ENCODE measurements at regions not wholly inside any gene's neighbourhood (a gene's known extent, or its start where the extent isn't known, plus 50 kb on each side); places are given as distances from the start of the nearest gene placed in this dataset.

DNA sequence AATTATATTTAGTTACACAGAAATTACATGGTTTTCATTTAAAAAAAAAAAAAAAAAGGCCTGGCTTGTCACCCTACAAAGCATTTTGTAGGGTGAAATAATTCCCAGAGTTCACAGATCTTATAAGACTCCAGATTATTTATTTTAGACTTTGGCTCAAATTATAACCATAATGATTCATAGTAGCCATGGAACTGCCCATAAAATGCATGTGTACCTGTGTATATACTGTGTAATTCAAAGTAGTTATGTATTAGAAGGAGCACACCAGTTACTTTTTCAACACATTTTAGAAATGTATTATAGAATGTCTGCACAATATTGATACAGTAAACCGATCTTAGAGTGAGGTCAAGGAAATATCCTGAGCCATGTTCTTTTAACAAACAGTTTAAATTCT, 975.6 kb downstream of the GBE1 start:
- H3K9ac ChIP-seq (ENCODE audit: low read depth, low read length), result no peak overlapping the region
- no peaks in the 10 kb centered on the region for H3K4me1 ChIP-seq (ENCODE audit: insufficient read depth, low read length)
- H3K36me3 ChIP-seq (ENCODE audit: insufficient read depth, low read length), result no peaks in the 10 kb centered on the region
- no peak overlapping the region for H3K27ac ChIP-seq (ENCODE audit: low read depth, low read length)
- no peaks in the 10 kb centered on the region for H3K9me3 ChIP-seq (ENCODE audit: insufficient read depth, low read depth, low read length)
- H3K4me3 ChIP-seq (ENCODE audit: low read length), result no peak overlapping the region
- no CpG with 5 or more reads among the region's 1 CpG for WGBS
- H3K27me3 ChIP-seq (ENCODE audit: insufficient read depth, low read length), result no peaks in the 10 kb centered on the region

DNA sequence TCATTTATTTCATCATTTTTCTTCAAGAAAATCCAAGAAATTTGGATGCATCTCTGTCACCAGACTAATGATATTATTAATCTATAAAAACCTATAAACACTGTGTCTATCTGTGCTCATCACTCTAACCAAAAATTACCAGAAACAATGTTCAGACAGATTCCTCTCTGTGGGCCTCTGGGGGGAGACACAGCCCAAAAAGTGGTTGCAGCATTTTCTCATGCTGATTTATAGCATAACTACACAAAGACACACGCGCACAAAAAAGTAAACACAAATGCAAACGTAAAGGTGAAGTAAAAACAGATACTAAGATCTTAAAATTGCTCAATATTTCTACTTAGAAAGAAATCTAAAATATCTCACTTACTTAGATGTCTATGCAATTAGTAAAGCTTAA, 976.0 kb downstream of the GBE1 start:
- no peaks in the 10 kb centered on the region for H3K9me3 ChIP-seq (ENCODE audit: insufficient read depth, low read depth, low read length)
- H3K36me3 ChIP-seq (ENCODE audit: insufficient read depth, low read length), result no peaks in the 10 kb centered on the region
- no peak overlapping the region for H3K9ac ChIP-seq (ENCODE audit: low read depth, low read length)
- WGBS, result 96% methylated on average over 3 of the region's 3 CpGs
- no peaks in the 10 kb centered on the region for H3K4me1 ChIP-seq (ENCODE audit: insufficient read depth, low read length)
- no peak overlapping the region for H3K27ac ChIP-seq (ENCODE audit: low read depth, low read length)
- H3K4me3 ChIP-seq (ENCODE audit: low read length), result no peak overlapping the region
- H3K27me3 ChIP-seq (ENCODE audit: insufficient read depth, low read length), result no peaks in the 10 kb centered on the region

DNA sequence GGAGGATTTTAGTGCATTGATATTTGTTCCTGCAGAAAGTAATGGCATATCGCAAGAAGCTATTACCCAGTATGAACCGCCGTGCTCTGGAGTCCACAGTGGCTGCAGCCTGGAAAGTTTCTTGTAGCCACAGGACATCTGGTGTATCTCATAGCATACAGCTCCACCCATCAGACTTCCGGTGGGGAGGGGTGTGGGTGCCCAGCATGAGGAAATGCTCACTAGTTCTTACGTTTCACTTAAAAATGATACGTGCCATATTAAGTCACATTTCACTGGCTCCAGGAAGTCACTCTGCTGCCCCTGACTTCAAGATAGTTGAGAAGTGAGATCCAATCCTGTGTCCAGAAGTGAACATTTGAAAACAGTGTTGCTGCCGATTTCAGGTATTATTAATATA, 990.4 kb downstream of the GBE1 start:
- H3K4me1 ChIP-seq (ENCODE audit: insufficient read depth, low read length), result no peaks in the 10 kb centered on the region
- H3K9me3 ChIP-seq (ENCODE audit: insufficient read depth, low read depth, low read length), result no peaks in the 10 kb centered on the region
- 87% methylated on average over 7 of the region's 7 CpGs for WGBS
- H3K9ac ChIP-seq (ENCODE audit: low read depth, low read length), result peak overlapping the region; percentile 43; the same call in 1 of the 2 replicates
- H3K4me3 ChIP-seq (ENCODE audit: low read length), result peak overlapping the region; percentile 70
- H3K27me3 ChIP-seq (ENCODE audit: insufficient read depth, low read length), result no peaks in the 10 kb centered on the region
- no peaks in the 10 kb centered on the region for H3K36me3 ChIP-seq (ENCODE audit: insufficient read depth, low read length)
- no peak overlapping the region for H3K27ac ChIP-seq (ENCODE audit: low read depth, low read length)

DNA sequence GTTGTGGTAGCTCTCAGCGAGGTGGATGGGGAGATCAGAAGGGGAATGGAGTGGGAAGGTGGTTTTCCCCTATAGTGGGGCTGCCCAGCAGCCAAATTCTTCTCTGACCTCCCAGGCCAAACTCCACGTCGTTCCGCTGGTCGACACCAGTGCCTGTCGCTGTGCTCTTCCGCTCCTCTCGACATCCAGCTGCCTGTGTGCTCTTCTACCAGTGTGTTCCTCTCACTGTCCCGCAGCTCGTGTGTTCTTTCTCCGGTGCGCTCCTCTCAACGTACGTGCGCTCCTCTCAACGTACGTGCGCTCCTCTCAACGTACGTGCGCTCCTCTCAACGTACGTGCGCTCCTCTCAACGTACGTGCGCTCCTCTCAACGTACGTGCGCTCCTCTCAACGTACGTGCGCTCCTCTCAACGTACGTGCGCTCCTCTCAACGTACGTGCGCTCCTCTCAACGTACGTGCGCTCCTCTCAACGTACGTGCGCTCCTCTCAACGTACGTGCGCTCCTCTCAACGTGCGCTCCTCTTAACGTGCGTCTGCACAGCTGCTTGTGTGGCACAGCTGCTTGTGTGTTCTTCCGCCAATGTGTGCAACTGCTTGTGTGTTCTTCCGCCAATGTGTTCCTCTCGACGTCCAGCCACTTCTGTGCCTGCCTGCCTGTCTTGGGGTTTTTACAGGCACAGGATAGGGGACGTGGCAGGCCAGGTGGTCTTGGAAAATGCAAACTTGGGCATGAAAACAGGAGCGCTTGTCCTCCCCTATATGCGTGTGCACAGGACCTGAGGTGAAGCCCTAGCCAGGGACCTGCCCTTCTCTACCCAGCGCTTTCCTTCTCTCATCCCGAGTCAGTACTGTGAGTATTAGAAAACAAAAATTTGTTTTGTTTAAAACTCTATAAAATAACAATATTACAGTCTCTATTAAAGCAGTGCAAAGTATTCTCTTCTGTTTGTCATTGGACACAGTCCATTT, 991.1 kb downstream of the GBE1 start:
- 46% methylated on average over 42 of the region's 61 CpGs for WGBS
- Histone ChIP-seq H3K9me3 (ENCODE audit: insufficient read depth, low read depth, low read length) (no peaks in the 10 kb centered on the region), H3K4me3 (ENCODE audit: low read length) (peak overlapping the region; percentile 70), H3K27me3 (ENCODE audit: insufficient read depth, low read length) (no peaks in the 10 kb centered on the region), H3K9ac (ENCODE audit: low read depth, low read length) (peak overlapping the region; percentile 61), H3K27ac (ENCODE audit: low read depth, low read length) (no peak overlapping the region), H3K4me1 (ENCODE audit: insufficient read depth, low read length) (no peaks in the 10 kb centered on the region), H3K36me3 (ENCODE audit: insufficient read depth, low read length) (no peaks in the 10 kb centered on the region)

DNA sequence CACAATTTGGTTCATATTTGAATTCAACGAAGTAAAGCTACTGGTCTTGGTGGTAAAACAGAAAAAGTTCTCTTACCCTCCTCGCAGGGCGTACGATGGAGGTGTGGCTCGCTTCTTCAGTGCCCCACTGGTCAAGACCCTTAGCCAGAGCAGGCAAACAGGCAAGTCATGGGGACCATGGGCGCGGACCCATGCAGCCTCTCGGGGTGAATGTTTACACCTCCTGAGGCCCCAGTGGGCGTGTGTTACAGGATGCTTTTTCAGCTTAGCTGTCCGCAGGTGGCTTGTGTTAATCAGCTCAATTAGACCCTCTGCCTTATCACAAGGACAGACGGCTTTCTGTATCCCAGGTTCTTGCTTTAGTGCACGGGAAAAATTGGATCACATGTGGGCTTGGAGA, 991.8 kb downstream of the GBE1 start:
- peak overlapping the region; percentile 61 for H3K9ac ChIP-seq (ENCODE audit: low read depth, low read length)
- H3K36me3 ChIP-seq (ENCODE audit: insufficient read depth, low read length), result no peaks in the 10 kb centered on the region
- no peaks in the 10 kb centered on the region for H3K4me1 ChIP-seq (ENCODE audit: insufficient read depth, low read length)
- peak overlapping the region; percentile 70 for H3K4me3 ChIP-seq (ENCODE audit: low read length)
- WGBS, result 68% methylated on average over 12 of the region's 12 CpGs
- no peak overlapping the region for H3K27ac ChIP-seq (ENCODE audit: low read depth, low read length)
- no peaks in the 10 kb centered on the region for H3K9me3 ChIP-seq (ENCODE audit: insufficient read depth, low read depth, low read length)
- H3K27me3 ChIP-seq (ENCODE audit: insufficient read depth, low read length), result no peaks in the 10 kb centered on the region

DNA sequence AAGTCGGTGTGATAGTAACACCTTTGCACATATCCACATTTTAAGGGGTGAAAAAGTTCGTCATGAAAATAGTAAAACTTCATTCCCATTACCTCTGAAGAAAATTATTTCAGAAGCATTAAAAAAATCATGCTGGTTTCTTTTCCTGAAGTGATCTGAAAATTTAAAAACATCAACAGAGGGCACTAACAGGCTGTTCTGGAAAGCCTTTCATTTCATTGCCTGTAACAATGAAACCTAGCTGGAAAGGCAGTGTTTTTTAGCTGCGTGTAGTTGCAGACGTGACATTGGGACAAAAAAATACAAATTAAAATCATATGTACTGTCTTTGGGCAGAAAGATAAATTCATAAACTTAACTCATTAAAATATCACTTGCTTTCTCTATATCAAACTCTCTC, 993.8 kb downstream of the GBE1 start:
- Histone ChIP-seq H3K27me3 (ENCODE audit: insufficient read depth, low read length) (no peaks in the 10 kb centered on the region), H3K4me1 (ENCODE audit: insufficient read depth, low read length) (no peaks in the 10 kb centered on the region), H3K36me3 (ENCODE audit: insufficient read depth, low read length) (no peaks in the 10 kb centered on the region), H3K9ac (ENCODE audit: low read depth, low read length) (no peak overlapping the region), H3K27ac (ENCODE audit: low read depth, low read length) (no peak overlapping the region), H3K9me3 (ENCODE audit: insufficient read depth, low read depth, low read length) (no peaks in the 10 kb centered on the region), H3K4me3 (ENCODE audit: low read length) (no peak overlapping the region)
- WGBS, result 80% methylated on average over 4 of the region's 4 CpGs

DNA sequence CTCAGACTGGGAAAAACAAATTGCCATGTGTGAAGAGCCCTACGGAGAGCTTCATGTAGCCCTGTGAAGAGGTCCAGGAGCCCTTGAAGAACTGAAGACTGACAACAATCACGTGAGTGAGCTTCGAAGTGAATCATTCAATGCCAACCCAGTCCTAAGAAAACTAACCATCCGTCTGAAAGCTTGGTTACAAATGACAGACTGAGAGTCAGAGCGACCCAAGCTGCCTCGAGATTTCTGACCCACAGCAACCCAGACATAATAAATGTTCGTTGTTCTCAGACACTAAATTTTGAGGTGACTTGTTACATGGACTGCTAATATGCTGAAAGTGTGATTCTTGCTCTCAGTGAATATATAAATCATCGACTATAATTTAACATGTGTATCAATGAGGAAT, 987.2 kb upstream of the ROBO1 start:
- 94% methylated on average over 7 of the region's 8 CpGs for WGBS
- Histone ChIP-seq H3K27me3 (ENCODE audit: insufficient read depth, low read length) (no peaks in the 10 kb centered on the region), H3K27ac (ENCODE audit: low read depth, low read length) (no peak overlapping the region), H3K9ac (ENCODE audit: low read depth, low read length) (no peak overlapping the region), H3K9me3 (ENCODE audit: insufficient read depth, low read depth, low read length) (no peaks in the 10 kb centered on the region), H3K36me3 (ENCODE audit: insufficient read depth, low read length) (no peaks in the 10 kb centered on the region), H3K4me3 (ENCODE audit: low read length) (no peak overlapping the region), H3K4me1 (ENCODE audit: insufficient read depth, low read length) (peaks cover 26% of the 10 kb centered on the region)

DNA sequence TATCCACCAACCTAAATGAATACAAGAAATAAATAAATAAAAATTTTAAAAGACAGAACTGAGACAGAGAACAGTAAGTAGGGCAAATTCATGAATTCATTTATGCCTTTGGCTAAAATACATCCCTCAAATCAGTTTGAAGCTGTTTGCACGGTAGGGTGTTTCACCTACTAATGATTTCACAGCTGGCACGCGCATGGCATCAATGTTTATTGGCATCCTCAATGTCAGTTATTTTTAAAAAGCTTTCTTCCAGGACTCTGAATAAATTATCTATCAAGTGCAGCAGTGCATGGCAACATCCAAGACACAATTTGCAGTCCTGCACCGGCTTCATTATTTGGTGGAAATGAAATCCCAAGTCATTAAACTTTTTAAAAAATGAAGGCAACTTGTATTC, 985.2 kb upstream of the ROBO1 start:
- 66% methylated on average over 4 of the region's 4 CpGs for WGBS
- no peaks in the 10 kb centered on the region for H3K36me3 ChIP-seq (ENCODE audit: insufficient read depth, low read length)
- no peaks in the 10 kb centered on the region for H3K9me3 ChIP-seq (ENCODE audit: insufficient read depth, low read depth, low read length)
- no peaks in the 10 kb centered on the region for H3K27me3 ChIP-seq (ENCODE audit: insufficient read depth, low read length)
- peaks cover 26% of the 10 kb centered on the region for H3K4me1 ChIP-seq (ENCODE audit: insufficient read depth, low read length)
- peak overlapping the region; percentile 58; the same call in 1 of the 2 replicates for H3K27ac ChIP-seq (ENCODE audit: low read depth, low read length)
- no peak overlapping the region; the same call in 1 of the 2 replicates for H3K4me3 ChIP-seq (ENCODE audit: low read length)
- no peak overlapping the region for H3K9ac ChIP-seq (ENCODE audit: low read depth, low read length)

DNA sequence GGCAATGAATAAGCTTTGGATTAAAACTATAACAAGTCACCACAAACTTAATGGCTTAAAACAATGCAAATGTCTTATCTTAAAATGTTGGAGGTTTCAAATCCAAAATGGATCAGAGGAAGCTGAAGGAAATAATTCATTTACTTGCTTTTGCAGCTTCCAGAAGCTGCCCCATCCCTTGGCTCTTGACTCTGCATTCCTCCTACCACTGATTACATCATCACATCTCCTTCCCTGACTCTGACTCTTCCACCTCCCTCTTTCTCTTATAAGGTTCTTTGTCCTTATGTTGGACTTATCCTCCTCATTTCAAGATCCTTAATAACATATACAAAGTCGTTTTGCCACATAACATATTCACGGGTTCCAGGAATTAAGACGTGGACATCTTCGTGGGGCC, 982.8 kb upstream of the ROBO1 start:
- no peak overlapping the region for H3K9ac ChIP-seq (ENCODE audit: low read depth, low read length)
- H3K4me1 ChIP-seq (ENCODE audit: insufficient read depth, low read length), result peaks cover 26% of the 10 kb centered on the region
- 95% methylated on average over 4 of the region's 4 CpGs for WGBS
- H3K27ac ChIP-seq (ENCODE audit: low read depth, low read length), result no peak overlapping the region
- H3K27me3 ChIP-seq (ENCODE audit: insufficient read depth, low read length), result no peaks in the 10 kb centered on the region
- H3K4me3 ChIP-seq (ENCODE audit: low read length), result no peak overlapping the region
- H3K9me3 ChIP-seq (ENCODE audit: insufficient read depth, low read depth, low read length), result no peaks in the 10 kb centered on the region
- H3K36me3 ChIP-seq (ENCODE audit: insufficient read depth, low read length), result no peaks in the 10 kb centered on the region

DNA sequence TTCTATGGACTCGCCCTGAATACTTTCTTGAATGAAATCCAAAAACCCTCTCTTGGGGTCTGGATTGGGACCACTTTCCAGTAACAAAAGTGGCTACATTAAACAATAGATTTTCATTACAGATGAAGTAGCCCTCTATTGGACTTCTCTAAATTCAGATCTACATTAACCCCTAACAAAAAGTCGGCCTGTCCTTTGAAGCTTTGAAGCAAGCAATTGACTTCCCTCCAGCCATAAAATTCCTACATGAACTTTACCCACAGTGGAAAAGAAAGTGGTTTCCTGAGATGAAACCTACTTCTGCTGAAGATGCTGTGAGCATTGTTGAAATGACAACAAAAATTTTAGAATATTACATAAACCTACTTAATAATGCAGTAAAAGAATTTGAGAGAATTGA, 967.1 kb upstream of the ROBO1 start:
- Histone ChIP-seq H3K27me3 (ENCODE audit: insufficient read depth, low read length) (no peaks in the 10 kb centered on the region), H3K4me3 (ENCODE audit: low read length) (no peak overlapping the region), H3K9me3 (ENCODE audit: insufficient read depth, low read depth, low read length) (0 out of 2 replicates have a peak, but pooled peaks cover 3% of the 10 kb centered on the region), H3K9ac (ENCODE audit: low read depth, low read length) (no peak overlapping the region), H3K4me1 (ENCODE audit: insufficient read depth, low read length) (no peaks in the 10 kb centered on the region), H3K27ac (ENCODE audit: low read depth, low read length) (no peak overlapping the region), H3K36me3 (ENCODE audit: insufficient read depth, low read length) (no peaks in the 10 kb centered on the region)
- 86% methylated on average over 2 of the region's 2 CpGs for WGBS

DNA sequence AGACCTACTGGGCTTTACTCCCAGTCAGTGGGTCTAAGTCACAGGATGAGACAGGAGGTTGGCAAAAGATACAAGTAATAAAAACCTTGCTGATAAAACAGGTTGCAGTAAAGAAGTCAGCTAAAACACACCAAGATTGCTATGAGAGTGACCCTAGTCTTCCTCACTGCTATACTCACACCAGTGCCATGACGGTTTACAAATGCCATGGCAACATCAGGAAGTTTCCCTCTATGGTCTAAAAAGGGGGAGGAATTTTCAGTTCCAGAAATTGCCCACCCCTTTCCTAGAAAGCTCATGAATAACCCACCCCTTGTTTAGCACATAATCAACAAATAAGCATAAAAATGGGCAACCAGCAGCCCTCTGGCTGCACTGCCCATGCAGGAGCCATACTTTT, 966.7 kb upstream of the ROBO1 start:
- Histone ChIP-seq H3K27me3 (ENCODE audit: insufficient read depth, low read length) (no peaks in the 10 kb centered on the region), H3K9me3 (ENCODE audit: insufficient read depth, low read depth, low read length) (0 out of 2 replicates have a peak, but pooled peaks cover 3% of the 10 kb centered on the region), H3K36me3 (ENCODE audit: insufficient read depth, low read length) (no peaks in the 10 kb centered on the region), H3K4me1 (ENCODE audit: insufficient read depth, low read length) (no peaks in the 10 kb centered on the region), H3K27ac (ENCODE audit: low read depth, low read length) (no peak overlapping the region), H3K4me3 (ENCODE audit: low read length) (no peak overlapping the region), H3K9ac (ENCODE audit: low read depth, low read length) (no peak overlapping the region)
- WGBS, result 88% methylated on average over 1 of the region's 1 CpG

All from HUES64 (cell line).